Subcutaneous abdominal adipose tissue (tissue), 5 donors: ENCODE measurements at regions not wholly inside any gene's neighbourhood (a gene's known extent, or its start where the extent isn't known, plus 50 kb on each side); places are given as distances from the start of the nearest gene placed in this dataset.

ENCODE experiments used
- H3K27ac ChIP-seq: one replicate; pipeline ENCODE4 v1.7.0; 2013; ENCODE audit warnings: low read depth, mild to moderate bottlenecking, inconsistent platforms, low read length, moderate library complexity
- H3K27me3 ChIP-seq, 5 donors: one replicate each; pipeline ENCODE4 v1.7.0; 2013; ENCODE audit warnings: low read length in 5 of 5, inconsistent platforms in 1 of 5; ENCODE audit not compliant: control insufficient read depth in 5 of 5, insufficient read depth in 4 of 5
- H3K36me3 ChIP-seq, 5 donors: one replicate each; pipeline ENCODE4 v1.7.0; 2013; ENCODE audit warnings: low read length in 5 of 5; ENCODE audit not compliant: control insufficient read depth in 5 of 5, insufficient read depth in 5 of 5
- H3K4me1 ChIP-seq, 5 donors: one replicate each; pipeline ENCODE4 v1.7.0; 2013; ENCODE audit warnings: low read length in 5 of 5, mild to moderate bottlenecking in 3 of 5, moderate library complexity in 1 of 5; ENCODE audit not compliant: control insufficient read depth in 5 of 5, insufficient read depth in 5 of 5
- H3K4me3 ChIP-seq, 5 donors: one replicate each; pipeline ENCODE4 v1.7.0; 2013; ENCODE audit warnings: low read length in 5 of 5, low read depth in 1 of 5
- H3K9ac ChIP-seq, 5 donors: one replicate each; pipeline ENCODE4 v1.7.0; 2013; ENCODE audit warnings: low read length in 5 of 5, mild to moderate bottlenecking in 4 of 5, moderate library complexity in 3 of 5
- H3K9me3 ChIP-seq, 5 donors: one replicate each; pipeline ENCODE4 v1.7.0; 2013; ENCODE audit warnings: low read length in 5 of 5; ENCODE audit not compliant: control insufficient read depth in 5 of 5
- donor health status: healthy.
- donor health status: healthy.
- donor health status: healthy.
- donor health status: healthy.
- donor health status: healthy.

DNA sequence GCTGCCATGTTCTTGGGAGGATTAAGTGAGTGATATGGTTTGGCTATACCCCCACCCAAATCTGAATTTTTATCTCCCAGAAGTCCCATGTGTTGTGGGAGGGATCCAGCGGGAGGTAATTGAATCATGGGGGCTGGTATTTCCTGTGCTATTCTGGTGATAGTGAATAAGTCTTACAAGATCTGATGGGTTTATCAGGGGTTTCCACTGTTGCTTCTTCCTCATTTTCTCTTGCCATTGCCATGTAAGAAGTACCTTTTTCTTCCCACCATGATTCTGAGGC, 291.4 kb downstream of the KCNS3 start:
- Histone ChIP-seq H3K36me3 (no peaks in the 10 kb centered on the region), H3K9ac (no peak overlapping the region), H3K27ac (no peak overlapping the region), H3K27me3 (peaks cover 0 to 5% (median 3%) of the 10 kb centered on the region in 5 donors), H3K4me3 (no peak overlapping the region), H3K4me1 (no peaks in the 10 kb centered on the region), H3K9me3 (no peaks in the 10 kb centered on the region)

DNA sequence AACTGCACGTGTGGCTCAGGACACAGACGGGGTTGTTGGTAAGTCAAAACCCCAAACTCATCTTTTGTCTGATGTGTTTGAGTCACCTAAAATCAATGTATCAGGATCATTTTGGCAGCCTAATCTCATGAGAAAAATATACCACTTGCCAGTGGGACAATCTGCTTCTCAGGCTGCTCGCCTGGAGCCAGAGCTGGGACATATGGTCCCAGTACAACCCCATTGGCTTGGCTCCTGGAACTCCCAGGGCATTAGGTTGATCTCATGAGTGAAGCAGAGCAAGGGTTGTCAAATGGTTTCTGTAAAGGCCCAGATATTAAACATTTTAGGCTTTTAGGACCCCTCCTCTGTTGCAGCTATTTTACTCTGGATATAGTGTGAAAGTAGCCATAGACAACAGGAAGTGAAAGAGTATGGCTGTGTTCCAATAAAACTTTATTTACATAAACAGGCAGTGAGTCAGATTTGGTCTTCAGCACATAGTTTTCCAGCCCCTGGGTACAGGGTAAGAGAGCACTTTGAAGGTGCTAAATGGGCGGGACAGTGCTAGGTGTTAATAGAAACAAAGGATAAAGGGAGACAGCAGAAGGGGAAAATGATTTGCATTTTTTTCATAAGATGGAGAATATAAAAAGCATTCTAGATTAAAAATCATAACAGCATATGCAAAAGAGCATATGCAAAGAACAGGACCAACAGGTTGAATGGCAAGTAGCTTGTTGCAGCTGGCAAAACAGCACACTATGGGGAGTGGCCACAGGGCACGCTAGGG, 290.8 kb downstream of the KCNS3 start:
- Histone ChIP-seq H3K4me1 (no peaks in the 10 kb centered on the region), H3K27me3 (peaks cover 0 to 5% (median 3%) of the 10 kb centered on the region in 5 donors), H3K9ac (no peak overlapping the region), H3K27ac (no peak overlapping the region), H3K9me3 (no peaks in the 10 kb centered on the region), H3K4me3 (no peak overlapping the region), H3K36me3 (no peaks in the 10 kb centered on the region)

DNA sequence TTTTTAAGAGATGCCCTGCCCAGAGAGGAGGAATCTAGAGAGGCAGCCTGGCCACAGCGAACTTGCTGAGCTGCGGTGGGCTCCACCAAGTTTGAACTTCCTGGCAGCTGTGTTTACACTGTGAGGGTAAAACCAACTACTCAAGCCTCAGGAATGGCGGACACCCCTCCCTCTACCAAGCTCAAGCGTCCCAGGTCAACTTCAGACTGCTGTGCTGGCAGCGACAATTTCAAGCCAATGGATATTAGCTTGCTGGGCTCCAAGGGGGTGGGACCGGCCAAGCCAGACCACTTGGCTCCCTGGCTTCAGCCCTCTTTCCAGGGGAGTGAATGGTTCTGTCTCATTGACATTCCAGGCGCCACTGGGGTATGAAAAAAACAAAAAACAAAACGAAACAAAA, 289.4 kb downstream of the KCNS3 start:
- no peaks in the 10 kb centered on the region for H3K36me3 ChIP-seq
- H3K4me3 ChIP-seq, result no peak overlapping the region

DNA sequence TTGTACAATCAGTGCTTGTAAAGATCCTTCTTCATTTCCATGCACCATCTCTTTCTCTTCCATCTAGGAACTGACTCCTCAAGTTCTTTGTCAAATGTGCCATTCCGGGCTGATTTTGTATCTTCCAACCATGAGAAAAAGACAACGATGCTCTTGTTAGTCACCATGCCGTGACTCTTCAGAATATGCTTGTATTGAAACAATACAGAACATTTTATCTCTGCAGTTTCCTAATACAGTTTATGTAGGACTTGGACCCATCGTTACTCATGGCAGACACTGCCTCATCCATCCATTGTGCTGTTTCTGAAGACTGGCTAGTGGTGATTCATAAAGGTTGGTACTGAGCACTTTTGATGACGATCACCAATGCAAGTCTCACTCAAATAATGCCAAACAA, 283.2 kb downstream of the KCNS3 start:
- Histone ChIP-seq H3K4me3 (no peak overlapping the region), H3K36me3 (no peaks in the 10 kb centered on the region), H3K9ac (no peak overlapping the region), H3K4me1 (peaks cover 0 to 8% (median 7%) of the 10 kb centered on the region in 5 donors), H3K27ac (no peak overlapping the region), H3K9me3 (no peaks in the 10 kb centered on the region), H3K27me3 (no peaks in the 10 kb centered on the region)

More for the DNA sequence above, 289.4 kb downstream of the KCNS3 start:
- no peak overlapping the region for H3K27ac ChIP-seq
- no peaks in the 10 kb centered on the region for H3K4me1 ChIP-seq
- H3K27me3 ChIP-seq, result peaks cover 0 to 5% (median 3%) of the 10 kb centered on the region in 5 donors
- no peaks in the 10 kb centered on the region for H3K9me3 ChIP-seq
- H3K9ac ChIP-seq, result no peak overlapping the region

DNA sequence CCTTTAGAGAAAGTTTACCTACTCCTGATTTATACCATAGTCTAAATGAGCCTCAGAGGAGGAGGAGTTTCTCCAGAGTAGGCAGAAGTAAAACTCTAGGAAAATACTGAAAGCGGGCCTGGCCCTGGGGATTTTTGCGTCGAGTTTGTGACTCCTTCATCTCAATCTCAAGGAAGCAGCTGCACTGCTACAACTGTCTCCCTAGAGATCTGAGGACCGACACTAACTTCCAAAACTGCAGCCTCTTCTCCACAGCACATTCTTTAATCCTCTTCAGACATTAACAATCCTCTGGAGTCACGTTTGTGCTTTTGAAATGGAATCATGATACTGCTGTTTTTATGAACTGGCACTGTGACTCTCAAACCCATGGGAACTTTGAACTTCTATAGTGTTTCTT, 281.4 kb downstream of the KCNS3 start:
- H3K36me3 ChIP-seq, result no peaks in the 10 kb centered on the region
- H3K4me3 ChIP-seq, result no peak overlapping the region
- no peaks in the 10 kb centered on the region for H3K27me3 ChIP-seq
- H3K4me1 ChIP-seq, result peaks cover 0 to 8% (median 7%) of the 10 kb centered on the region in 5 donors
- no peaks in the 10 kb centered on the region for H3K9me3 ChIP-seq
- no peak overlapping the region for H3K9ac ChIP-seq
- H3K27ac ChIP-seq, result no peak overlapping the region

DNA sequence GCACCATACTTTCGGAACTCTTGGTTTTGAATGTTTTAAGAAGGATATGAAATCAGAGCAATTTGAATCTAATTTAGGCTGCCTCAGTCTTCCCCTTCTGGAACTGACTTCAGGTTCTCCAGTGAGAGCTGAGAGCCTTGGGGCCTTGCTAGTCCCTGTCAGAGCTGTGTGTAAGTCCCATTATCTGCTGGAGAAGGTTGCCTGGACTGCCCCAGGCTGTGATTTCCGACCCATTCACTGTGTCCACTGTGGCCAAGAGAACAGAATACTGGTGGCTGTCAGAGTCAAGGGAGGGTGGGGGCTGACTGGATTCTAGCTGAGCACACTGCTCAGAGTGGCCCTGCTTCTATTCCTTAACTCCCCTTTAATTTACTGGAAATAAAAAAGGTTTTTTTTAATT, 278.0 kb downstream of the KCNS3 start:
- Histone ChIP-seq H3K27ac (no peak overlapping the region), H3K9me3 (no peaks in the 10 kb centered on the region), H3K27me3 (peaks cover 0 to 4% (median 0%) of the 10 kb centered on the region in 5 donors), H3K4me3 (no peak overlapping the region), H3K9ac (no peak overlapping the region), H3K36me3 (no peaks in the 10 kb centered on the region), H3K4me1 (peaks cover 0 to 8% (median 7%) of the 10 kb centered on the region in 5 donors)

DNA sequence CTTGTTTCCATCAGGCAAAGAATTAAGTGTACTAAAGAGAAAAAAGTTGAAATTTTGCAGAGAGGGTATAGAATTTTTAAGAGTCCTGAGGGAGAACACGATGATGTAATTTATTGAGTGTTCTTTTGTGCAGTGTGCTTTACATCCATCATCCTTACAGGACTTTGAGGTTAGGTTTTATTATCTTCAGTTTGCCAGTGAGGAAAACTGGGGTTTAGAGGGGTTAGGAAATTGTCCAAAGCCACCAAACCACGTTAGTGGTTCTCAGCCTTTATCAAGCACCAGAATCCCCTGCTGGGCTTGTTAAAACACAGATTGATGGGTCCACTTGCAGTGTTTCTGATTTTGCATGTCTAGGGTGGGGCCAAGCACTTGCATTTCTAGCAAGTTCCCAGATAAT, 277.5 kb downstream of the KCNS3 start:
- Histone ChIP-seq H3K4me3 (no peak overlapping the region), H3K9ac (no peak overlapping the region), H3K27me3 (peaks cover 0 to 4% (median 0%) of the 10 kb centered on the region in 5 donors), H3K4me1 (peaks cover 0 to 8% (median 7%) of the 10 kb centered on the region in 5 donors), H3K27ac (no peak overlapping the region), H3K36me3 (no peaks in the 10 kb centered on the region), H3K9me3 (no peaks in the 10 kb centered on the region)

DNA sequence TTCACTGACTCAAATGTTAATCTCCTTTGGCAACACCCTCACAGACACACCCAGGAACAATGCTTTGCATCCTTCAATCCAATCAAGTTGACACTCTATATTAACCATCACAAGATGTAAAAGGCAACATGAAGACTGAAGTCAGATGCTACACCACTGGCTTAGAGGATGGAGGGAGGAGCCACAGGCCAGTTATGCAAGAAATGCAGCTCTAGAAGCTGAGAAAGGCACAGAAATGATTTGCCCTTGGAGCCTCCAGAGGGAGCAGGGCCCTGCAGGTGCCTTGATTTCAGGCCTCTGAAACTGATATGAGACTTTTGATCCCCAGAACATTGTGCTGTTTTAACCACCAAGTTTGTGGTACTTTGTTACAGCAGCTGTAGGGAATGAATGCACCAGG, 276.3 kb downstream of the KCNS3 start:
- Histone ChIP-seq H3K4me3 (no peak overlapping the region), H3K9me3 (no peaks in the 10 kb centered on the region), H3K9ac (no peak overlapping the region), H3K27me3 (peaks cover 0 to 4% (median 0%) of the 10 kb centered on the region in 5 donors), H3K27ac (no peak overlapping the region), H3K36me3 (no peaks in the 10 kb centered on the region), H3K4me1 (peaks cover 0 to 3% (median under 1%) of the 10 kb centered on the region in 5 donors)

DNA sequence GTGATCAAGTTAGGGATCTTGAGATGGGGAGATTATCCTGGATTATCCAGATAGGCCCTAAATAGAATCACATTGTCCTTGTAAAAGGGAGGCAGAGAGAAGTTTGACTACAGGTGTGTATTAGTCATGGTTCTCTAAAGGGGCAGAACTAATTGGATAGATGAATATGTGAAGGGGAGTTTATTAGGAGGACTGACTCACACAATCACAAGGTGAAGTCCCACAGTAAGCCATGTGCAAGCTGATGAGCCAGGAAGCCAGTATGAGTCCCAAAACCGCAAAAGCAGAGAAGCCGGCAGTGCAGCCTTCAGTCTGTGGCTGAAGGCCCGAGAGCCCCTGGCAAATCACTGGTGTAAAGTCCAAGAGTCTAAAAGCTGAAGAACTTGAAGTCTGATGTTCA, 275.8 kb downstream of the KCNS3 start:
- Histone ChIP-seq H3K27ac (no peak overlapping the region), H3K9ac (no peak overlapping the region)

DNA sequence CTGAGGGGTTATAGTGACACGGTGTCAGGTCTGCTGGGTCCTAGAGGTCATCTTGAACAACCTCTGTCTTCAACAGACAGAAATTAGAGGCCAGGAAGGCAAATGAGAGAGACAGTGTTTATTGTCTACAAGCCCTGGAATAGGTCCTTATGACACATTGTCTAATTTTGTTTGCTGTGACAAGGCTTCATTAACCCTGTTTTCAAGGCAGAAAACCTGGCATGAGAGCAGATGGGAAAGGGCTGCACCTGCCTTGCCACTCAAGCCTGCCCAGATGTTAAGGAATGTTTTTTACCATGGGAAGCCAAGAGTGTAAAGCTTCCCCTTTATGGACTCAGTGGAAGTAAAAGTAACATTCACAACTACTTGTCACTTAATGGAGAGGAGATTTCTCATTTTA, 275.3 kb downstream of the KCNS3 start:
- Histone ChIP-seq H3K4me3 (no peak overlapping the region), H3K4me1 (no peaks in the 10 kb centered on the region), H3K36me3 (no peaks in the 10 kb centered on the region), H3K27ac (no peak overlapping the region), H3K9ac (no peak overlapping the region), H3K9me3 (no peaks in the 10 kb centered on the region), H3K27me3 (peaks cover 0 to 4% (median 0%) of the 10 kb centered on the region in 5 donors)

More for the DNA sequence above, 275.8 kb downstream of the KCNS3 start:
- H3K4me1 ChIP-seq, result no peaks in the 10 kb centered on the region
- H3K36me3 ChIP-seq, result no peaks in the 10 kb centered on the region
- H3K27me3 ChIP-seq, result peaks cover 0 to 4% (median 0%) of the 10 kb centered on the region in 5 donors
- no peaks in the 10 kb centered on the region for H3K9me3 ChIP-seq
- no peak overlapping the region for H3K4me3 ChIP-seq
